ENCODE measurements at regions not wholly inside any gene's neighbourhood (a gene's known extent, or its start where the extent isn't known, plus 50 kb on each side); places are given as distances from the start of the nearest gene placed in this dataset.

DNA sequence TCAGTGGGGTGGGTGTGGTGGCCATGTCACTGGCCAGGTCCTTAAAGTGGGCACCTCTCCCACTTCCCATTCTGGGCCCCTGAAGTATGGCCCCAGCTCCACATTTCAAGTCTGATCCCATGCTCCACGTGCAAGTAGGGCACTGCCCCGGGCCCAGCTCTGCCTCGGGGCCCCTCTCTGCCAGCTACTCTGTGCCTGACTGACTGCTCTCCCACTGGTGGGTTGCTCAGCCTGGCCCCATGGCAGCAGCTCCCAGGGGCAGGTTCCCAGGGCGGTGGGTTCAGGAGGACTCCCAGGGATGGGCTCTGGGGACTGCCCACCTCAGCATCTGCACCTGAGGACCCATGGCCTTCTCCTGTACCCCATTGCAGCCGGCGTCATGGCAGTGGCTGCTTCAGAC lies 110.2 kb upstream of the FAM180A start:
- 93% methylated on average over 6 of the region's 6 CpGs; no CpG with 5 or more reads in 1 of the 2 experiments for WGBS, 2 experiments (ENCODE audit: insufficient coverage in 1 of 2, insufficient read length in 1 of 2)
- Mint-ChIP-seq H3K4me3 (no peak overlapping the region), H3K4me1 (peaks cover 16% of the 10 kb centered on the region), H3K27ac (no peak overlapping the region), H3K27me3 (ENCODE audit: insufficient read depth) (peaks cover 3% of the 10 kb centered on the region), H3K36me3 (ENCODE audit: low read depth) (peaks cover 2% of the 10 kb centered on the region), H3K9me3 (peaks cover 25% of the 10 kb centered on the region)
- no peak overlapping the region for H3K27ac ChIP-seq (ENCODE audit: low read depth, low read length)
- no peak for DNase-seq
- peaks cover 4% of the 10 kb centered on the region for H3K4me1 ChIP-seq (ENCODE audit: control insufficient read depth, insufficient read depth, low read length)
- no peaks in the 10 kb centered on the region for H3K27me3 ChIP-seq (ENCODE audit: control insufficient read depth, insufficient read depth, low read length, poor library complexity, severe bottlenecking)
- TF ChIP-seq, protein P1, sequence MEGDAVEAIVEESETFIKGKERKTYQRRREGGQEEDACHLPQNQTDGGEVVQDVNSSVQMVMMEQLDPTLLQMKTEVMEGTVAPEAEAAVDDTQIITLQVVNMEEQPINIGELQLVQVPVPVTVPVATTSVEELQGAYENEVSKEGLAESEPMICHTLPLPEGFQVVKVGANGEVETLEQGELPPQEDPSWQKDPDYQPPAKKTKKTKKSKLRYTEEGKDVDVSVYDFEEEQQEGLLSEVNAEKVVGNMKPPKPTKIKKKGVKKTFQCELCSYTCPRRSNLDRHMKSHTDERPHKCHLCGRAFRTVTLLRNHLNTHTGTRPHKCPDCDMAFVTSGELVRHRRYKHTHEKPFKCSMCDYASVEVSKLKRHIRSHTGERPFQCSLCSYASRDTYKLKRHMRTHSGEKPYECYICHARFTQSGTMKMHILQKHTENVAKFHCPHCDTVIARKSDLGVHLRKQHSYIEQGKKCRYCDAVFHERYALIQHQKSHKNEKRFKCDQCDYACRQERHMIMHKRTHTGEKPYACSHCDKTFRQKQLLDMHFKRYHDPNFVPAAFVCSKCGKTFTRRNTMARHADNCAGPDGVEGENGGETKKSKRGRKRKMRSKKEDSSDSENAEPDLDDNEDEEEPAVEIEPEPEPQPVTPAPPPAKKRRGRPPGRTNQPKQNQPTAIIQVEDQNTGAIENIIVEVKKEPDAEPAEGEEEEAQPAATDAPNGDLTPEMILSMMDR (conservative IDR thresholded peaks at IDR 0.05) = no peak
- H3K9ac ChIP-seq (ENCODE audit: extremely low read depth, low read length, poor library complexity, severe bottlenecking) = no peak overlapping the region
- no peak overlapping the region for H3K4me3 ChIP-seq (ENCODE audit: low read length)
- H3K36me3 ChIP-seq (ENCODE audit: control insufficient read depth, insufficient read depth, low read length) = no peaks in the 10 kb centered on the region
- H3K9me3 ChIP-seq (ENCODE audit: control insufficient read depth, low read length) = peaks cover 31% of the 10 kb centered on the region

DNA sequence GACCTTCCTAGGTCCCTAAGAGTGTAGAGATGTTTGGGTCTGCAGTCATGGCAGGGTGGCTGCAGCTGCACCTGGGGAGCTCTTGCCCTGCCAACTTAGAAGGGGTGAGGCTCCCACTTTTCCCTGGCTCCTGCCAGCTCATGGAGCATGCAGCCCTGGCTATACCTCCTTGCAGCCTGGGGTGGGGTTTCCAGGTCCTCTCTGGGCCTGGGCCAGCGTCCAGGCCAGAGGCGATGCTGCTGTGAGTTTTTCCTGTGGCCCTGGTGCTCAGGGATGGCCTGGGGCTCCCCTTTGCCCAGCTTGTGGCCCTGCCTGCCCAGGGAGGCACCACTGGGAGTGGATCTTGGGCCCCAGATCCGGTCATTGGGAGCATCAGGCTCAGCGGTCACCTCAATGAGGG lies 109.8 kb upstream of the FAM180A start:
- TF ChIP-seq, protein P1 (conservative IDR thresholded peaks at IDR 0.05) = no peak

DNA sequence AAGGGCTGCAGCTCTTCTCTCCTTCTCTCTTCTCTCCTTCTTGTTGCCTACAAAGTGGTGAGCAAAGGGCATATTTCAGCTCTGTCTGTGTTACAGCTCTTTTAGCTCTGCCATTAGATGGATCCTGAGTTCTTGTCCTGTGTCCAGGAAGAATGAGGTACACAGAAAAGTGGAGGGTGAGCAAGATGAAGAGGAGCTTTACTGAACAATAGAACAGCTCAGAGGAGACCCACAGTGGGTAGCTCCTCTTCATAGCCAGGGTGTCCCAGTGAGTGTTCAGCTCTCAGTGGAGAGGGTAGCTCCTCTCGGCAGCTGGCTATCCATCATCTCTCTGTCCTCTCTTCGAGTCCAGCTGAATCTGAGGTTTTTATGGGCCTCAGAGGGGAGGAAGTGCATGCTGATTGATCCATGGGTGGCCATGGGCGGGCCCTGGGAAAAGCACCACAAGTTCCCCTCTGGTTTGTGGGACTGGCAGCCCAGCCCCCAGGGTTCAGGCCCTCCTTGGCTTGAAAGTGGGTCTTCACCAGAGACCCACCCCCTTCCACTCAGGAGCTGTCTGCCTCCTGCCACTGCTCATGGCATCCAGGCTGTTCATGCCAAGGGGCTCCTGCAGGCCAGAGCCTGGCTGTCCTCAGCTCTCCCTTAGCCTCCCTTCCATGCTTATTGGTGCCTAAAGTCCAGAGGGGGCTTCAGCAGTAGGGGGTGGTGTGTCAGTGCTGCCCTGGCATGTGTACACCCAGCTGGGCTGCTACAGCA lies 109.1 kb upstream of the FAM180A start:
- Mint-ChIP-seq H3K4me1 (peaks cover 6% of the 10 kb centered on the region), H3K27ac (no peak overlapping the region), H3K36me3 (ENCODE audit: low read depth) (peaks cover 2% of the 10 kb centered on the region), H3K9me3 (peaks cover 25% of the 10 kb centered on the region), H3K27me3 (ENCODE audit: insufficient read depth) (peaks cover 3% of the 10 kb centered on the region), H3K4me3 (no peak overlapping the region)
- peaks cover 31% of the 10 kb centered on the region for H3K9me3 ChIP-seq (ENCODE audit: control insufficient read depth, low read length)
- 85 to 100% methylated on average over 1 to 3 of the region's 3 CpGs for WGBS, 2 experiments (ENCODE audit: insufficient coverage in 1 of 2, insufficient read length in 1 of 2)
- TF ChIP-seq, protein P1 (conservative IDR thresholded peaks at IDR 0.05) = no peak
- H3K27me3 ChIP-seq (ENCODE audit: control insufficient read depth, insufficient read depth, low read length, poor library complexity, severe bottlenecking) = no peaks in the 10 kb centered on the region
- H3K4me3 ChIP-seq (ENCODE audit: low read length) = no peak overlapping the region
- no peak overlapping the region for H3K27ac ChIP-seq (ENCODE audit: low read depth, low read length)
- no peak overlapping the region for H3K9ac ChIP-seq (ENCODE audit: extremely low read depth, low read length, poor library complexity, severe bottlenecking)
- DNase-seq = no peak
- H3K36me3 ChIP-seq (ENCODE audit: control insufficient read depth, insufficient read depth, low read length) = no peaks in the 10 kb centered on the region
- H3K4me1 ChIP-seq (ENCODE audit: control insufficient read depth, insufficient read depth, low read length) = peaks cover 3% of the 10 kb centered on the region

More for the DNA sequence above, 109.8 kb upstream of the FAM180A start:
- no peaks in the 10 kb centered on the region for H3K27me3 ChIP-seq (ENCODE audit: control insufficient read depth, insufficient read depth, low read length, poor library complexity, severe bottlenecking)
- Mint-ChIP-seq H3K36me3 (ENCODE audit: low read depth) (peaks cover 2% of the 10 kb centered on the region), H3K27ac (no peak overlapping the region), H3K4me1 (peaks cover 12% of the 10 kb centered on the region), H3K27me3 (ENCODE audit: insufficient read depth) (peaks cover 3% of the 10 kb centered on the region), H3K9me3 (peaks cover 25% of the 10 kb centered on the region), H3K4me3 (no peak overlapping the region)
- H3K9ac ChIP-seq (ENCODE audit: extremely low read depth, low read length, poor library complexity, severe bottlenecking) = no peak overlapping the region
- H3K27ac ChIP-seq (ENCODE audit: low read depth, low read length) = no peak overlapping the region
- no peak overlapping the region for H3K4me3 ChIP-seq (ENCODE audit: low read length)
- H3K9me3 ChIP-seq (ENCODE audit: control insufficient read depth, low read length) = peaks cover 31% of the 10 kb centered on the region
- no peaks in the 10 kb centered on the region for H3K36me3 ChIP-seq (ENCODE audit: control insufficient read depth, insufficient read depth, low read length)
- DNase-seq = no peak
- H3K4me1 ChIP-seq (ENCODE audit: control insufficient read depth, insufficient read depth, low read length) = peaks cover 4% of the 10 kb centered on the region
- 92 to 100% methylated on average over 4 of the region's 4 CpGs for WGBS, 2 experiments (ENCODE audit: insufficient coverage in 1 of 2, insufficient read length in 1 of 2)
